ENCODE measurements at regions not wholly inside any gene's neighbourhood (a gene's known extent, or its start where the extent isn't known, plus 50 kb on each side); places are given as distances from the start of the nearest gene placed in this dataset.

DNA sequence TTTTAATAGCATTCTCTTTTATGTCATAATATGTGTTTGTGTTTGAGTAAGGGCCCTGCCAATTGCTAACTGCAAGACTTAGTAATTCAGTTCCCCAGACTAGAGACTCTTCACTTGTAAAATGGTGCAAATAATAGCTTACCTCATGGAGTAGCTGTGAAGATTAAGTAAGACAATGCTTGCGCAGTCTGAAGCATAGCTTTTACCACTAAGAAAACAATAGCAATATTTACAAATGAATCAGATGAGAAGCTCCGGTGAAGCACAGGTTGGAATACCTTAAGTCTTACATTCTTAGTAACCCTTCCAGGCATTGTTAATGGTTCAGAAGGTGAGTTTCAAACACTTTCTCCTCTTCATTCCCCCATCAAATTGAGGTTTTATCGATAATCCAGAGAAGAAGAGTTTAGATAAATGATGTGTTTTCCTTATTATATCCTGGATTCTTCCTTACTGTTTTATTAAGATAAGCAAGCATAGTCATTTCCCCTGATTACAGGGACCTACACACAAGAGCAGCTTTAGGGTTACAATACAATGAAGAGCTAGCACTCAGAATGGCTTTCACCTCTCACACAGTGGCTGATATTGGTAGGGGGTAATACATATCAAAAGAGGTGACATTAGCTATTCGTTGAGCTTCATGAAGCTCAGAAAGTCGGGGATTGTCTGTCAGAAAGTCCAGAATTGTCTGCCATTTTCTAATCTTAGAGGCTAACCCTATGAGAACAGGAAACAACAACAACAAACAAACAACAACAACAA, 96.4 kb upstream of the EDIL3 start:
- no peak for DNase-seq
- Histone ChIP-seq H3K4me1 (ENCODE audit: insufficient read depth, low read length) (no peaks in the 10 kb centered on the region), H3K27ac (ENCODE audit: low read length) (no peak overlapping the region), H2AFZ (ENCODE audit: low read depth, low read length) (no peak overlapping the region), H3K27me3 (ENCODE audit: insufficient read depth, low read length, poor library complexity) (no peaks in the 10 kb centered on the region), H3K4me2 (ENCODE audit: insufficient read depth, low read length) (no peak overlapping the region), H4K20me1 (ENCODE audit: insufficient read depth, low read length) (no peaks in the 10 kb centered on the region), H3K4me3 (ENCODE audit: low read depth in 1 of 2, low read length in 2 of 2) (no peak overlapping the region), H3K9ac (ENCODE audit: low read depth, low read length) (no peak overlapping the region), H3K79me2 (ENCODE audit: insufficient read depth, low read length) (no peaks in the 10 kb centered on the region), H3K36me3 (ENCODE audit: insufficient read depth, low read length) (no peaks in the 10 kb centered on the region), H3K9me3 (ENCODE audit: insufficient read depth, low read length, severe bottlenecking) (no peaks in the 10 kb centered on the region)
- ATAC-seq (ENCODE audit: insufficient read depth, low read depth) = no peak
- TF ChIP-seq, protein P1, sequence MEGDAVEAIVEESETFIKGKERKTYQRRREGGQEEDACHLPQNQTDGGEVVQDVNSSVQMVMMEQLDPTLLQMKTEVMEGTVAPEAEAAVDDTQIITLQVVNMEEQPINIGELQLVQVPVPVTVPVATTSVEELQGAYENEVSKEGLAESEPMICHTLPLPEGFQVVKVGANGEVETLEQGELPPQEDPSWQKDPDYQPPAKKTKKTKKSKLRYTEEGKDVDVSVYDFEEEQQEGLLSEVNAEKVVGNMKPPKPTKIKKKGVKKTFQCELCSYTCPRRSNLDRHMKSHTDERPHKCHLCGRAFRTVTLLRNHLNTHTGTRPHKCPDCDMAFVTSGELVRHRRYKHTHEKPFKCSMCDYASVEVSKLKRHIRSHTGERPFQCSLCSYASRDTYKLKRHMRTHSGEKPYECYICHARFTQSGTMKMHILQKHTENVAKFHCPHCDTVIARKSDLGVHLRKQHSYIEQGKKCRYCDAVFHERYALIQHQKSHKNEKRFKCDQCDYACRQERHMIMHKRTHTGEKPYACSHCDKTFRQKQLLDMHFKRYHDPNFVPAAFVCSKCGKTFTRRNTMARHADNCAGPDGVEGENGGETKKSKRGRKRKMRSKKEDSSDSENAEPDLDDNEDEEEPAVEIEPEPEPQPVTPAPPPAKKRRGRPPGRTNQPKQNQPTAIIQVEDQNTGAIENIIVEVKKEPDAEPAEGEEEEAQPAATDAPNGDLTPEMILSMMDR (IDR thresholded peaks at IDR 0.05; ENCODE audit: borderline replicate concordance, extremely low read depth, low read length, poor library complexity, severe bottlenecking) = no peak
- TF ChIP-seq EZH2 (IDR thresholded peaks at IDR 0.05; ENCODE audit: borderline replicate concordance, low read depth, low read length, severe bottlenecking) = no peak

DNA sequence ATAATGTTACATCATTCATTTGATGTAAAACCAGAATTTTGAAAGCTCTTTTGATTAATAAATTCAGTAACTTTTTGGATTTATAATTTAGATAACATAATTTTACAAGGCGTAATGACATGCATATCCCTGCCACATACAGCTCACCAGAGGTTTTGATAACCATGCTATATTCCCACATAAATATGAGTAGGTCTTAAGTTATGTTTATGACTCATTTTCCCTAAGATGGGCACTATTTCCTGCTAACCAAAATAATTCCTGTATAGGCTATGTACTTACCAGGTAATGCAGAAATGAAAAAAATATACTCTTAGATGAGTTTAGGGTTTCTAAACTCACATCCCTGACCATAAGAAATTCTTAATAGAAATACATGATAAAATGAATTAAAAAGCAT, 93.9 kb upstream of the EDIL3 start:
- Histone ChIP-seq H4K20me1 (ENCODE audit: insufficient read depth, low read length) (no peaks in the 10 kb centered on the region), H3K4me3 (ENCODE audit: low read depth in 1 of 2, low read length in 2 of 2) (no peak overlapping the region), H3K9me3 (ENCODE audit: insufficient read depth, low read length, severe bottlenecking) (no peaks in the 10 kb centered on the region), H2AFZ (ENCODE audit: low read depth, low read length) (no peak overlapping the region), H3K27ac (ENCODE audit: low read length) (no peak overlapping the region), H3K4me2 (ENCODE audit: insufficient read depth, low read length) (no peak overlapping the region), H3K36me3 (ENCODE audit: insufficient read depth, low read length) (no peaks in the 10 kb centered on the region), H3K79me2 (ENCODE audit: insufficient read depth, low read length) (no peaks in the 10 kb centered on the region), H3K4me1 (ENCODE audit: insufficient read depth, low read length) (no peaks in the 10 kb centered on the region), H3K9ac (ENCODE audit: low read depth, low read length) (no peak overlapping the region), H3K27me3 (ENCODE audit: insufficient read depth, low read length, poor library complexity) (no peaks in the 10 kb centered on the region)
- no peak for TF ChIP-seq EZH2 (IDR thresholded peaks at IDR 0.05; ENCODE audit: borderline replicate concordance, low read depth, low read length, severe bottlenecking)
- TF ChIP-seq, protein P1 (IDR thresholded peaks at IDR 0.05; ENCODE audit: borderline replicate concordance, extremely low read depth, low read length, poor library complexity, severe bottlenecking) = no peak
- DNase-seq = no peak
- ATAC-seq (ENCODE audit: insufficient read depth, low read depth) = no peak

DNA sequence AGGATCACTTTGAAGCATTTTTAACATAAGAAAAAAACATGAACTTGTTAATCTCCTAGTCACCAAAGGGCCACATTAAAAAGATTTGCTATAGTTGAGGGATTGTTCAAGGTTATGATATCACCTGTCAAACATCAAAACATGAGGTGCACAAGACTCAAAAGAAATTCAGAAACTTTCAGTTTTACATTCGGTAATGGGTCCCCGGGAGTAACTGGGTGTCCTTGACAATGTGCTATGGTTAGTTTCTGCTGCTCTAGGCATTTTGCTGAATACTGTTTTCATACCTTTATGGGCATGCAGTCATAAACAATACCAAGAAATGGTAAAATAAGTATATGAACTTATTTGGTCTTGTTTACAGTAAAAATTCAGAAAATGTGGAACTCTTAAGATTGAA, 92.8 kb upstream of the EDIL3 start:
- Histone ChIP-seq H3K27me3 (ENCODE audit: insufficient read depth, low read length, poor library complexity) (no peaks in the 10 kb centered on the region), H3K4me2 (ENCODE audit: insufficient read depth, low read length) (no peak overlapping the region), H3K27ac (ENCODE audit: low read length) (no peak overlapping the region), H3K79me2 (ENCODE audit: insufficient read depth, low read length) (no peaks in the 10 kb centered on the region), H3K9me3 (ENCODE audit: insufficient read depth, low read length, severe bottlenecking) (no peaks in the 10 kb centered on the region), H3K9ac (ENCODE audit: low read depth, low read length) (no peak overlapping the region), H2AFZ (ENCODE audit: low read depth, low read length) (no peak overlapping the region), H3K36me3 (ENCODE audit: insufficient read depth, low read length) (no peaks in the 10 kb centered on the region), H4K20me1 (ENCODE audit: insufficient read depth, low read length) (no peaks in the 10 kb centered on the region), H3K4me3 (ENCODE audit: low read depth in 1 of 2, low read length in 2 of 2) (no peak overlapping the region), H3K4me1 (ENCODE audit: insufficient read depth, low read length) (no peaks in the 10 kb centered on the region)
- DNase-seq (no peak), ATAC-seq (ENCODE audit: insufficient read depth, low read depth) (no peak)
- no peak for TF ChIP-seq EZH2 (IDR thresholded peaks at IDR 0.05; ENCODE audit: borderline replicate concordance, low read depth, low read length, severe bottlenecking)
- TF ChIP-seq, protein P1 (IDR thresholded peaks at IDR 0.05; ENCODE audit: borderline replicate concordance, extremely low read depth, low read length, poor library complexity, severe bottlenecking) = no peak

Data from DND-41 (cell line).